CD4-positive, alpha-beta T cell treated with Interleukin-4 for 1 hour (primary cell): ENCODE measurements at regions not wholly inside any gene's neighbourhood (a gene's known extent, or its start where the extent isn't known, plus 50 kb on each side); places are given as distances from the start of the nearest gene placed in this dataset.
"Not testable (repeated sequence)": the region's sequence is repeated elsewhere in the genome, so short reads cannot be mapped to it uniquely, and the experiment has no call there.

Experiments
- DNase-seq, 2 donors: peaks; one replicate each; pipeline ENCODE4 v3.0.0-alpha.2; 2020 to 2022

DNA sequence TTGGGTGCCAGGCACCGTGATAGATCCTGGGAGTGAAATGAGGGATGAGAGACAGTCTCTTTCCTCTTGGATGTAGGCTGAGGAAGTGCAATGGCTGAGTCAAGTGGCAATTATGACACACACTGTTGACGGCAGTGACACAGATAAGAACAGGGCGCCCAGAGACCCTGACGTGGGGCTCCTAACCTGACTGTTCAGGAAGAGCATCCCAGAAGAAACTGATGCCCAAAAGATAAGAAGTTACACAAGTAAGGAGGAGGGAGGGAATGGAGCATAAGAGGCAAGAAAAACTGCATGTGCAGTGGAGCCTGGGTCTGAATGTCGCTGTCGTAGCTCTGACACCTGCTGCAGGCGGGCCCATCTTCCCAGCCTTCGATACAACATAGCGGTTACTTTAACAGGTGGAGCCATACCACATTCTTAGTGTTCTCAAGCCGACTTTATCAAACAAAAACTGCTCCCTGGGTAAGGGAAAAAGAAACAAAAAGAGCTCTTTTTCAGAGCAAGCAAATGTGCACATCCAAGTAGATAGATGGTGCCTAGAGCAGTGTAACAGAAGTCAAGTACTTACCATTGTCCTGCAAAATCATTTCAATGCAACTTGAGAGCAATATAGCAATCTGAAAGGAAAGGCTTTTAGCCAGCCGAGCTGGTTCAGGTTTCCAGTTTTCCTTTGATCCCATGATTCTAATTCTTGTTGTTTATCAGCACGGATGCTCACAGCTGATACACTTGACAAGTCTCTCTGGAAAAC, 463.9 kb upstream of the JARID2 start:
- DNase-seq, result no peak

DNA sequence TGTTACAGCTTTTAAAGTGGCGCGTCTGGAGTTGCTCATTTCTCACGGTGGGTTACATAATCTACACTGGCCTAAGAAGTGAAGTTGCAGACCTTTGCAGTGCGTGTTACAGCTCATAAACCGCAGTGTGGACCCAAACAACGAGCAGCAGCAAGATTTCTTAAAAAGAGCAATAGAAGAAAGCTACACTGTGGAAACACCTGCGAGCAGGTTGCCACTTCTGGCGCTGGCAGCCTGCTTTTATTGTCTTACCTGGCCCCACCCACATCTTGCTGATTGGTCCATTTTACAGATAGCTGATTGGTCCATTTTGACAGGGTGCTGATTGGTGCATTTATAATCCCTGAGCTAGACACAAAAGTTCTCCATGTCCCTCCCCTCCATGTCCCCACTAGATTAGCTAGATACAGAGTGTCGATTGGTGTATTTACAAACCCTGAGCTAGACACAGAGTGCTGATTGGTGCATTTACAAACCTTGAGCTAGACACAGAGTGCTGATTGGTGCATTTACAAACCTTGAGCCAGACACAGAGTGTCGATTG, 462.9 kb upstream of the JARID2 start:
- DNase-seq, result not testable (repeated sequence)

DNA sequence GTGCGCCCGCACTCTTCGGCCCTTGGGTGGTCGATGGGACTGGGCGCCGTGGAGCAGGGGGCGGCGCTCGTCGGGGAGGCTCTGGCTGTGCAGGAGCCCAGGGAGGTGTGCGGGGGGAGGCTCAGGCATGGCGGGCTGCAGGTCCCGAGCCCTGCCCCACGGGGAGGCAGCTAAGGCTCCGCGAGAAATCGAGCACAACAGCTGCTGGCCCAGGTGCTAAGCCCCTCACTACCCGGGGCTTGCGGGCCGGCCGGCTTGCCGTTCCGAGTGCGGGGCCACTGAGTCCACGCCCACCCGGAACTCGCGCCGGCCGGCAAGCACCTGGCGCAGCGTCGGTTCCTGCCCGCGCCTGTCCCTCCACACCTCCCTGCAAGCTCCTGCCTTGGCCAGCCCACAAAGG, 462.3 kb upstream of the JARID2 start:
- no peak for DNase-seq

DNA sequence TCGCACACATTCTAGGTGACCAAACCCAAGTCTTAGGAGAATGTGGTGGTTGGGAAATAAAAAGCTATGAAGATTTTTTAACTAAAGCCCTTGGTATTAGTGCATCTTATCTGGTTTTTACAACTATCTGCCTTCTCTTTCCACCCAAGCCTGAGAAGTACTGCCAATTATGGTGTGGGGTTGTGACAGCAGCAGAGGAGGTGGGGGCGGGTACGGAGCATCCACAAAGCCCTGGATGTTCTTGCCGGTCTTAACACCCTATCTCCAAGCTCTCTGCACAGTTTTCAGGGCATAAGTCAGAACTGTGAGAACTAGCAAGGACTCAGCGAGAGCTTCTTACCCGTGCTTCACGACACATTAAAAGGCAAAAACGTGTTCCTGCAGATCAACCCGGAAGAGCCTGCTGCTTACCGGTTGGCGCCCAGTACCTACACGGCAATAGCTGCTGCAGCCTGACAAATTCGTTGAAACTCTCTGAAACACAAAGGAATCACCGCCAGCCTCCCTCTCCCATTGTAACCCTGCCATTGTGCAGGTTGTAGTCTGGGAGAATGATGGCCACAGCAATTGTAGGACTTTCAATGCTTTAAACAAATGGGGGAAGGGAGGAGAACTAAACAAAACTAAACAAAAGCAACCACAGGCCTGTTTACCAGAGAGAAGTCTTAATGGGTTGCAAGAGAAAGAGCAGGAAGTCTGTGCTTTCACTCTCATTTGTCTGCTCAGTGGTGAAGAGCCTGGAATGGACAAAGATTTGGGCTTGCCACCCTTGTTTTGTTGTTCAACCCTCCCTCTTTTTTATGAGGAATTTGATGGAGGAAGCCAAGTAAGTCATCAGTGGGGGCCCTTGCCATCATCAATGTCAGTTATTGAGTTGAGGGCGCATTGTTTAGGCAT, 461.0 kb upstream of the JARID2 start:
- peak in 1 of 2 donors; percentile 10 for DNase-seq

DNA sequence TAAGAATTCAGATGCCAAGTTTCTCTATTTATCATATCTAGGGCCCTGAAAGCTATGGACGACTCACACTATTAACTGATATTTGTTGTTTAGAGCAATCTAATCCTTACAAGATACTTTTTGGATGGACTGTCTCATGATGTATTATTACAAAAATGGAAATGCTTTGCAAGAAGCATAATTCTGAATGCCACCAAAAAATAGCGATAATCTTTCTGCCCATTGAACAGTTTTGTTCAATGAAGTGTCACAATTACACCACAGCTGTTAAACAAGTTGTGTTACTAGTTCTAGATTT, 460.4 kb upstream of the JARID2 start:
- no peak for DNase-seq

DNA sequence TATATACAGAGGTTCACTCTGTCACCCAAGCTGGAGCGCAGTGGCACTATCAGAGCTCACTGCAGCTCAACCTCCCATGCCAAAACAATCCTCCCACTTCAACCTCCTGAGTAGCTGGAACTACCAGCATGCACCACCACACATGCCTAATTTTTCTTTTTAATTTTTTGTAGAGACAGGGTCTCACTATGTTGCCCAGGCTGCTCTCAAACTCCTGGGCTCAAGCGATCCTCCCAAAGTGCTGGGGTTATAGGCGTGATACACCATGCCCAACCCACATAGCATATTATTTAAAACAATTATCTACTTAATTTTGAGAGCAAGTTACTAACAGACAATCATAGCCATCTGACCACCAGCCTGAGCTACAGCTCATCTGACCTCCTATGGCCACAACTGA, 459.9 kb upstream of the JARID2 start:
- no peak for DNase-seq

DNA sequence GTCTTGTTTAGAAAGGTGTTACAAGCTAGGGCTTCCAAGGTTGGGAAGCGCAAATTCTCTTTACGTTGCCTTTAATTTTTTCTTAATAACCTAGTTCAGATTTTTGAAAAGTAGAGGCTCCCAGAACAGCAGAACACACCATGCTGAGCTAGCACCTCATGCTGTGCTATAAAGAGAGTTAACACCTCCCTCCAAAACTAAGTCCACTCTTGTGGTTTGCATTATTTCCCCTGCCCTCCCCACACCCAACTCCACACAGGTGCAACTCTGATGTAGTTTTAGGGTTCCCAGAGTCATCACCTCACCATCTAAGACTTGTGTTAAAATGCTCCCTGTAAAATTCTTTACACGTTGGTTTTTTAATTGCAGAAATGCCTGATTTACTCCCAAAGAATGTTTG, 459.4 kb upstream of the JARID2 start:
- DNase-seq, result no peak

DNA sequence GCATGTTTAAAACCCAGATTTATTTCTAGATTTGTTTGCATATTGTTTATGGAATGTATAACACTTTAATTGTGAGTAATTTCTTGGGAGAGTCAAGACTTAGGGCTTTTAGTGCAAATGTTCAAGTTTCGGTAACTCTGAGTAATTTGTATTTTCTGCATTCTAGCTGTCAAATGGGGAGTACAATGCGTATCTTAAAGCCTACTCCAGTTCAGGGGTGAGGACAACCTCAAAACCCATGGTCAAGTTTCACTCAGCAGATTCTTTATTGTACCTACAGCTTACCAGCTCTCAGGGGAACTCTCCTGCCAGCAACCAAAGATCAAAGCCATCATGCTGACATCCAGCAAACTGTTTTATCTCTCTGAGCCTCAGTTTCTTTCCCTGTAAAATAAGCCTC, 458.6 kb upstream of the JARID2 start:
- DNase-seq, result no peak

DNA sequence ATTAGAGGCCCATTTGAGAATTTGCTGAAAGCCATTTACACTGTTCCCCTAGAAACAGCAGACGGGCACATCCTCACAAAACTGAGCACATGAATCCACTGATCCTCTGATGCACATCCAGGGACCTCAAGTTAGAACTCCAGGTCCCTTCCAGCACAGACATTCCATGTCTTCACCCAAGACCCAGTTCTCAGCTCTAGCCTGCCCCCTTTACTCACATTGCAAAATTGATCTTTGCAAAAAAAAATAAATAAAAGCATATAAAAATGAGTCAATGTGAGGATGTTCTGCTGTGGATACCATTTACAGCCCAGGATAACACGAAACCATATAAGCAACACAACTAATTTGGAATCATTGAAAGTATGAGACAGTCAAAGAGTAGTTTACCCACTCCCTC, 458.2 kb upstream of the JARID2 start:
- no peak for DNase-seq

DNA sequence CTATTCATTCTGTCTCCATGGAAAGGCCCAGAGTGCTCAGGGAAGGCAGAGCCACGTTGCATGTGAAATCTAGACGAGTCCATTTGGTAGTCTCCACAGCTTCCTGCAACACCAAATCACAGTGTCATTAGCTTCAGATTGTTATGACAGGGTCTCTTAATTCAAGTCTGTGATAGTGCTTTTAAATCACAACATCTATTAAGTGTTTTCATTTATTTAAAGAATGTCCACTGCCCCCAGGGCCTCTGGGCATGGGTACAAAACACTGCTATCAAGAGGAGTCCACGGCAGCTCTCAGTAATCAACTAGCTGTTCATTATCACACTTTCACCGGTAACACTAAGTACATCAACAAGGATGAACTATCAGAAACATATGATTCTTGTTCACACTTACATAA, 455.9 kb upstream of the JARID2 start:
- no peak for DNase-seq

DNA sequence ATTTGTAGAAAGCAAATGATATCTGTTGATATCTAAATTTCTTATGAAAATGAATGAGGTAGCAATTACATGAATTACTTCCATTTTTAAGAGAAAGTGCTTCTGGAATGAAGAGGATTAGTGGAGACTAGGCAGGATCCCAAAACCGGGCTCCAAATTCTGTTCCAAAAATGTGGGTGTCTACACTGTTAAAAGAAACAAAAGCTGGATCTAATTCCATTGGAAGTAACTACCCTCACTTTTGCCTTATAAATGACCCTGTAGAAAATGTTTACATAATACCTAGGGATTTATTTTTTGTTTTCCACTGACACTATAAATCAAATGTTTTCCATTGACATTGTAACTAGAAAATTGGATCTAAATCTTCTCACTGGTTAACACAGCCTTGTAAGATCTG, 454.9 kb upstream of the JARID2 start:
- no peak for DNase-seq

DNA sequence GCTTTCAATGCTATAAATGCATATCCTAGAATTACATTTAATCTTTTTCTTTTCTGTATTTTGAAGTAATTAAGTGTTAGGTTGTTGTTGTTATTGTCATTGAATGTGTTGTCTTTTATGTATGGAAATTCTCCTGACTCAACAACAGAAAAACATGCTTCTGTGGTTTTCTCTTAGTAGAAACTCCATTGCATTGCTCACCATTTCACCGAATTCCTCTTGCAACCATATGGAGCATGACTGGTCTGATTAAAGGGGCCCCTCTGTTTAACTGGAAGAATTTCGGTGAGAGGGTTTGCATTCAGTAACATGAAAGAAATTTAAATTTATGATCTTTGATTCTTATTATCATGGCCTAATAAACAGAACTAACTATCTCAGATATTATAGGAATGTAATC, 454.3 kb upstream of the JARID2 start:
- DNase-seq, result no peak

DNA sequence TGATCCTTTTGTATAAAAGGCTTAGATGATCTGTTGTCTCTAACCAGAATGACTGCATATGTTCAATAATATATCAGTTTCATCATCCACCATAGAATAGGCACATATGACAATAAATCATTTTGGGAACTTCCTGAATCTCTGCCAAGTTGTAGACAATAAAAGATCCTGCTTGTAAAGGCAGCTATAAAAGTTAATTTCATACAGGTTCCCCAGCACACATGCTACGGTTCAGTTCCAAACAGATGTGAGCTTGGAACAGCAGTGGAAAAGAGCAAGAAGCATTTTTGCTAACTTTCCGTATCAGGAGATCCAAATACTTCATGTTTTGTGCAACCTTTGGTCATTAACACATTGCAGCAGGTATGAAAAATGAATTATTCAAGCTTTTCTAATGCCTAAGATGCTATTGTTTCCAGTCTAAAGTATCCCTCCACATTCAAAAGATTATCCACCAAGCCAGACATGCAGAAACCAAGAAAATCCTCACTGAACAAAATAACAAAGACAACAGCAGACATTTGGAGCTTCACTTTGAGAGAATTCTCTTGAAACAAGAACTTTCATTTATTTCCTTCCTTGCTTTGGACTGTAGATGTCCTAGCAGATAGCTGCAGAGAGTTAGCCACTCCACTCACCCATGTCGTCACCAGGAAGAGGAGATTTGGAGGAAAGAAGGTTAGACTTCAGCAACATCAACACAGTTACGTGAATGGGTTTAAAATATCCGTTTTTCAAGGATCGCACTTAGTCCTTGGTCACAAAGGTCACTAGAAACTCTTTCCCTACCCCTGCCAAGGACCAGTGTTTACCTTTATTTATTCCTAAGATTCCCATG, 453.5 kb upstream of the JARID2 start:
- no peak for DNase-seq

DNA sequence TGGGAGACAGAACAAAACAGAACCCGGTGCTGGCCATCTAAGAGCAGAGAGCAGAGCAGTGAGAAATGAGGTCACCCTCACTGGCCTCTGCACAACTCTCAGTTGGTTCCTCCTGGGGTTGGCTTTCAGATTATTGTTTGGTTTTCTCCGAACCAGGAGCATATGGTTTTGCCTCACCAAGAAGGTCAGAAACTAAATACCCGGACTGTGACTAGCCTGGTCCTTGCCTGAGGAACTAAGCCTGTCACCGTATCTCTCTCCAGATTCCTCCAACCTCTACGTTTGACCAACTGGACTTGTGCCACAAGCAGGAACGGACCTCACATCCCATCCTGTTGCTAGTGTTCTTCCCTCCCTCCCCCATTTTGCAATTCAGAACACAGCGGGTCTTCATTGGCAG, 450.4 kb upstream of the JARID2 start:
- DNase-seq, result no peak

DNA sequence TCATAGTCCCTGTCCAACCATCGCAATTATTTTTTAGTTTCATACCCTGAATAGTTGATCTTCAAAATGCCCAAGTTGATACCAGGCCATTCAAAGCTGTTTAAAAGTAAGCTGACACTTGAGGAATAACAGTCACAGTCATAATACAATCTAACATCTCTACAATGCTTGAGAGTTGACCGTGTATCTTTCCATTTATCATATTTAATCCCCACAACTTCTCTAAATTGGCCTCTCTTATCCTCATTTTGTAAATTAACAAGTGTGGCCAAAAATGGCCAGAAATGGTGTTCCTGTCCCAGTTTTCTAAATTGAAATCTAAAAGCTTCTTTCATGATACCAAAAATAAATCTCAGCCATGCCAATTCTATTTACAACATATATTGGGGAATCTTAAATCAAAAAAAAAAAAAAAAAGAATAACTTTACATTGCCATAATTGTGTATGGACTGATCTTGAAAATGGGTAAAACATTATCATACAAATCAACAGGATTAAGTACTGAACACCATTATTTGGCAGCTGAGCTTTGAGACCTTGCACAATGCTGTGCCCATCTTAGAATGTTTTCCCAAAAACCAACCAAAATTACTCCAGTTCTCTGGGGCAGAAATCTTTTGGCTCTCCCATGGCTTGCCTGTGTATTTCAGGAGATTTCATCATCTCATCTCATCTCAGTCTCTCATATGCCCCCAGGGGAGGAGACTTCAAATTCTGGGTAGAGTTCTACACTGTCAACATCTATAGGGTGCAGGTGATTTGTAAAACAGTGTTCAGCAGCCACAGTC, 448.7 kb upstream of the JARID2 start:
- DNase-seq, result no peak

DNA sequence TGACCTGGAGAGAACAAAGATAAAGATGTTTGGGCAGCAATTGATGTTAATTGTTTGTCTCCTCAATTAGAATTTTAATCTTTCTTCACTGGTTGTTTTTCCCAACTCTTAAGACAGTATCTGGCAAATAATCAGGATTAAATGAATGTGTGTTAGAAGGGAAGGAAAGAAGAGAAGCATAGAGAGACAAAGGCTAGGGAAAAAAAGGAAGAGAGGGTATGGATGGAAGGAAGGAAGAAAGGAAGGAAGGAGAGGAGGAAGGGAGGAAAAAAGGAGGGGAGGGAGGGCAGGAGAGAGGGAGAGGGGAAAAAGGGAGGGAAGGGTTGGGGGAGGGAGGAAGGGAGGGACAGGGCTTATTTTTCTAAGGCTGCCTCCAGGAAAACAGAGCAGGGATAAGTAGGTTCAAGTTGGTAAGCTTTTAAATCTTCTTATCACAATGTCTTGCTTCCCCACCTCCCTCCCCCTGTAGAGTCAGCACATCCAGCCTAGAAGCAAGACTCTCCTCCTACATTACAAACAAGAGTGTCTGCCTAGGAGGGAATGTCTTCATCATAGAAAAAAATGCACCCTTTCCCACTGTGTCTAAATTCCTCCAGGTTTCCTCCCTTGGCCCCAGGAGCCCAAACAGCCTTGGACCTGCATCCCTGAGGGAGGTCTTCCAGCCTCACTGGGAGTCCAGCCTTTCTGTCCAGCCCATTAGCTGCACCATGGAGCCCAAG, 447.8 kb upstream of the JARID2 start:
- no peak for DNase-seq

DNA sequence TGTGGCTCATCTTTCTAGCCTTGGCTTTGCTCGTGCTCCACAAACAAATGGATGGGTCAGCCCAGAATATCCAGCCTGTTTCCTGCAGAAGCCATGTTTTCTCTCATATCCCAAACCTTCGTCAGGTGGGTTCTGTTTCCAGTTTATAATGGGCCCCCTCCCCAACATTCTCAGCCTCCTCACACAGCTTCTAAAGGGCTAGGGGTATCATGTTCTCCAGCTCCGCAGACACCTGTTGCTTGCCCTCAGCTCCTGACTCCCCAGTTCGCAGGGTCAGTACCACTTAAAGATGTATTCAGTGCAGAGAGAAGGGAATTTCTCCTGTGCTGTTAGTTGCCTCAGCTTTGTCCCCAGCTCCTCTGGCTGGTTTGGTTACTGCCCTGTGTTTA, 447.3 kb upstream of the JARID2 start:
- no peak for DNase-seq

DNA sequence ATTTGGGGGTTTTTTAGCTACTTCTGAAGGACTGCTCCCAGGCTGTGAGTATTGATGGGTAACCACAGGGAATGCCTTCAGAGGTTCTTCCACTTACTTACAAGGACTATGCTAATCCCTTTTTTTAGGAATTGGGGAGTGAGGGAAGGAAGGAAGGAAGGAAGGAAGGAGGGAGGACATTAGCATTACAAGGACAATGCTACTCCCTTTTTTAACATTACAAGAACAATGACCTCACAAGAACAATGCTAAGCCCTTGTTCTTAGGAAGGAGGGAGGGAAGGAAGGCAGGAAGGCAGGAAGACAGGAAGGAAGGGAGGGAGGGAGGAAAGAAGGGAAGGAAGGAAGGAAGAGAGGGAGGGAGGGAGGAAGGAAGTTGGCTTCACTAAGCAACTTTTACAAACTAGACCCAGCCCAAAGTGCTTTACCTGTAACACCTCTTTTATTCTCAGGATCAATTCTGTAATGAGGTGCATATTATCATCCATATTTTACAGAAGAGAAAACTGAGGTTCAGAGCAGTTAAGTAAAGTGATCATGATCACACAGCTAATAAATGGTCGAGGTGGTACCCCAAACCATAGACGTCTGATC, 446.8 kb upstream of the JARID2 start:
- DNase-seq, result no peak

DNA sequence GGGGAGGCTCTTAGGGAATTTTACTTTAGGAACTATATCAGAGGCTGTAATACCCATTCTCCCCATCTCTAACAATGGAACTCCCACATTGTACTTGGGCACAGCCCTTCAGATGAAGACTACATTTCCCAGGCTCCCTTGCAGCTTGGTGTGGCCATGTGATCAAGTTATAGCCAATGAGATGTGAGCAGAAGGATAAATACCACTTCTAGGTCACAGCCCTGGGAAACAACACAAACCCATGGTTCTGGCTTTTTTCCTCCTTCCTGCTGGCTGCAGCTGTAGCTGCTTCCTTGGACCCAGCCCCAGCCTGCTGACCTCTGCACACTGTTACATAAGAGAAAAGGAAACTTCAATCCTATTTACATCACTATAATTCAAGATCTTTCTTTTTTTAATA, 445.9 kb upstream of the JARID2 start:
- peak; percentile 50 to 62 for DNase-seq

DNA sequence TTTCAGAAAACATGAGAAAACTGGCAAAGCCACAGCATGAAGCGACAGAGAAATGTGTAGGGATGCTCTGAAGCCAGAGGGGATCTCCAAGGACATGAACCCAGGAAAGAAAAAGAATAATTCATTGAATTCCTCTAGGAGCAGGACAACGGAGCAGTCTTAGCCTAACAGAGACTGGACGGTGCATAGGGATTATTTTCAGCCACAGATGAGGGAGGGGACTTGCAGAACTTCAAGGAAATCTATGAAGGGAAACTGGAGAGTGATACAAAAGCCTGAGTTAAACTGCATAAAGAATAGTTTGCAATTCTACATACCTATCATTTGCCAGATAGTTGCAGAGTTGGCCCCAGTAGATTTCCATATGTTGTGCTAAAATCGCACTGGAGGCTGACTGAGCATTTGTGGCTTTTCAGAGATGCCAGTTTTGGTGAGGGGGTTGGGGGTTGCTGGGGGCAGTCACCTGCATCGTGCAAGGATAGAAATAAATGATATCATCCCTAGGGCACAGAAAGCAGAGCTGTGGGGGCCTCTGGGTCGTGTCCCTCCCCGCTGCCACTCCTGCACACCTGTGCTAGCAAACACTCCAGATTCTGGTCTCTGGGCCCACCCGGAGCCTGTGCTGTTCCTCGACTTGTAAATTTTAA, 443.2 kb upstream of the JARID2 start:
- DNase-seq, result no peak
